ENCODE measurements at regions not wholly inside any gene's neighbourhood (a gene's known extent, or its start where the extent isn't known, plus 50 kb on each side); places are given as distances from the start of the nearest gene placed in this dataset.

DNA sequence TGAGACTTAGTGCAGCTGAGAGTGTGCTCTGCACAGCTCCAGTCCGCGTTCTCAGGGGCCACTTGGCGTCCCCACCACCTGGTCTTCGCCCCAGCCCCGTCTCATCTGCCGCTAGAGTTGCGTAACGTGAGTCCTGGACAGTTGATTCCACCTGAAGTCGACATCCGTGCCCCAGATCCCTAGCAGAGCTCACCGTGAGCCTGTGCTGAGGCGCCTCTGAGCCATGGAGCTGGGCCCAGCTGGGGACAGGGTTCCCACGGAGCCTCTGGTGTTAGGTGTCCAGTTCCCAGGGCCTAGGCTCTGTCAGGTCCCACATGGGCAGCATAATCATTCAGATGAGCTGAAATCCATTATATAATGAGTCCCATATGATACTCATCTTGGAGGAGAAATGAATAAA lies 147.1 kb upstream of the SOX1 start:
- TF ChIP-seq, protein P1, sequence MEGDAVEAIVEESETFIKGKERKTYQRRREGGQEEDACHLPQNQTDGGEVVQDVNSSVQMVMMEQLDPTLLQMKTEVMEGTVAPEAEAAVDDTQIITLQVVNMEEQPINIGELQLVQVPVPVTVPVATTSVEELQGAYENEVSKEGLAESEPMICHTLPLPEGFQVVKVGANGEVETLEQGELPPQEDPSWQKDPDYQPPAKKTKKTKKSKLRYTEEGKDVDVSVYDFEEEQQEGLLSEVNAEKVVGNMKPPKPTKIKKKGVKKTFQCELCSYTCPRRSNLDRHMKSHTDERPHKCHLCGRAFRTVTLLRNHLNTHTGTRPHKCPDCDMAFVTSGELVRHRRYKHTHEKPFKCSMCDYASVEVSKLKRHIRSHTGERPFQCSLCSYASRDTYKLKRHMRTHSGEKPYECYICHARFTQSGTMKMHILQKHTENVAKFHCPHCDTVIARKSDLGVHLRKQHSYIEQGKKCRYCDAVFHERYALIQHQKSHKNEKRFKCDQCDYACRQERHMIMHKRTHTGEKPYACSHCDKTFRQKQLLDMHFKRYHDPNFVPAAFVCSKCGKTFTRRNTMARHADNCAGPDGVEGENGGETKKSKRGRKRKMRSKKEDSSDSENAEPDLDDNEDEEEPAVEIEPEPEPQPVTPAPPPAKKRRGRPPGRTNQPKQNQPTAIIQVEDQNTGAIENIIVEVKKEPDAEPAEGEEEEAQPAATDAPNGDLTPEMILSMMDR (IDR thresholded peaks at IDR 0.05) = no peak
- TF ChIP-seq POLR2A (IDR thresholded peaks at IDR 0.05) = no peak
- no peak for TF ChIP-seq POLR2AphosphoS5 (IDR thresholded peaks at IDR 0.05)
- TF ChIP-seq EP300 (IDR thresholded peaks at IDR 0.05) = no peak
- 78% methylated on average over 8 of the region's 13 CpGs; no CpG with 5 or more reads in 1 of the 2 donors for WGBS, 2 donors (ENCODE audit: low coverage in 1 of 2)

DNA sequence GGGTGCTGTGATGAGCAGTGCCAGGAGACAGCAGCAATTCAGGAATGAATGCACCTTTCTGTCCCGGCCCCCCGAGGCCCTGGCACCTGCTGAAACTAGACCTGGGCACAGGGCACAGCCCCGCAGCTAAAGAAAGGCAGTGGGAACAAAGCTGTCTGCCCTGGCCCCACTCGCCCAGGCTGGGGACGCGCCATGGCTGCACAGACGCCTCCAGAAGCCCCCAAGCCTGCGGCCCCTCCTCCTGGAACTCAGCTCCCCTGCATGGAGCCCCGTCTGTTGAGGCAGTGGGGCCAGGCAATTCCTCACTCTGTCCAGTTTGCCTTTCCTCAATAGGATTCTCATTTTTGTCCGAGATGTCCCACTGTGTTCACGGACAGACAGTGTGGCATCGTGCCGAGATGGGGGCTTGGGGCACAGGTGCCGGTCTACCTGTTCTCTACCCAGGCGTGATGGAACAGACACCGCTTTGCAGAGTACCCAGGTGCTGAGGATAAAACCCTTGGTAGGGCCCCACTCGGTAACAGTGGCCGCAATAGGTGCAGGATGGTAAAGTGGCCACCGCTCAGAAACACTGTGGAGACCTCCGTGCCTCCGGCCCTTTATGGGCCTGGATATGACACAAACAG lies 146.5 kb upstream of the SOX1 start:
- Histone ChIP-seq H3K36me3 (no peaks in the 10 kb centered on the region), H3K4me1 (no peaks in the 10 kb centered on the region), H3K4me3 (no peak overlapping the region), H3K27me3 (peaks cover 52% of the 10 kb centered on the region), H3K27ac (no peak overlapping the region), H3K9me3 (no peaks in the 10 kb centered on the region)
- no peak for ATAC-seq
- WGBS, 2 donors (ENCODE audit: low coverage in 1 of 2) = 70 to 92% methylated on average over 2 to 5 of the region's 21 CpGs
- no peak for TF ChIP-seq POLR2A (IDR thresholded peaks at IDR 0.05)
- TF ChIP-seq POLR2AphosphoS5 (IDR thresholded peaks at IDR 0.05) = no peak

More for the DNA sequence above, 147.1 kb upstream of the SOX1 start:
- H3K4me1 ChIP-seq = no peaks in the 10 kb centered on the region
- no peak overlapping the region for H3K4me3 ChIP-seq
- no peaks in the 10 kb centered on the region for H3K9me3 ChIP-seq
- no peaks in the 10 kb centered on the region for H3K36me3 ChIP-seq
- H3K27ac ChIP-seq = no peak overlapping the region
- no peak for ATAC-seq
- H3K27me3 ChIP-seq = peaks cover 47% of the 10 kb centered on the region

DNA sequence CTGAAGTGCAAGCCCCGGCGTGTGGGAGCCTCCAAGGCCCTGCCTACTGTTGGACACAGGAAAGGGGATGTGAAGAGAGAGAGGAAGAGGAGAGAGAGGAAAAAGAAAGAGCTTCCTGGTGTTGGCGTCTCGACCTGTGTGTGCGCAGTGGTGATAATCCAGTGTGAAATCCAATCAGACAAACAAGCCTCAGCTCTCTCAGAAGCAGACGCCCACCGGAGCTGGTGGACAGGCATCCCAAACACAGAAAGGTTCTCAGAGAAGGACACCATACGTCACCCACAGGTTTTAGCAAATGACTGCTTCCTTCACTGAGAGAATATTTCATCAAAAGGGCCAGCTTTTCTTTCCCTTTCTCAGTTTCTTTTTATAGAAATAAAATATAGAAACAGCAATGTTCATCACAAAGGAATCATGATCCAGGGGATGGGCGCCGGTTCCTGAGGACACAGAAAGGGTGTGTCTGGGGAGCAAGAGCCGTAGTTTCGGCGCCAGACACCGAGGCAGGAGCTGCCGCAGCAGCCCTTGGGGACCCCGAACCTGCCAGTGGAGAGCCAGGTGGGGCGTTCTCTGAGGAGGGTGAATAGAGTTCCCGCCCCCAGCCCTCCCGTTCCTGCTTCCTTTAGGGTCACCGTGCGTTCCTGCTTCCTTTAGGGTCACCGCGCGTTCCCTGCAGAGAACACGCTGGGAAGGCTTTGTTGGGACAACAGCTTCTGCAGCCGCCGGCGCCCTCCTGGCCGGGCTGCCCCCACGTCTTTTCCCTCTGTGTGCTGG lies 145.8 kb upstream of the SOX1 start:
- no peak overlapping the region for H3K4me3 ChIP-seq
- H3K27ac ChIP-seq = no peak overlapping the region
- no peaks in the 10 kb centered on the region for H3K36me3 ChIP-seq
- H3K9me3 ChIP-seq = no peaks in the 10 kb centered on the region
- TF ChIP-seq POLR2AphosphoS5 (IDR thresholded peaks at IDR 0.05) (no peak), POLR2A (IDR thresholded peaks at IDR 0.05) (no peak)
- H3K27me3 ChIP-seq = peaks cover 53% of the 10 kb centered on the region
- no peaks in the 10 kb centered on the region for H3K4me1 ChIP-seq
- no peak for ATAC-seq
- WGBS, 2 donors (ENCODE audit: low coverage in 1 of 2) = 45 to 63% methylated on average over 10 to 18 of the region's 30 CpGs

DNA sequence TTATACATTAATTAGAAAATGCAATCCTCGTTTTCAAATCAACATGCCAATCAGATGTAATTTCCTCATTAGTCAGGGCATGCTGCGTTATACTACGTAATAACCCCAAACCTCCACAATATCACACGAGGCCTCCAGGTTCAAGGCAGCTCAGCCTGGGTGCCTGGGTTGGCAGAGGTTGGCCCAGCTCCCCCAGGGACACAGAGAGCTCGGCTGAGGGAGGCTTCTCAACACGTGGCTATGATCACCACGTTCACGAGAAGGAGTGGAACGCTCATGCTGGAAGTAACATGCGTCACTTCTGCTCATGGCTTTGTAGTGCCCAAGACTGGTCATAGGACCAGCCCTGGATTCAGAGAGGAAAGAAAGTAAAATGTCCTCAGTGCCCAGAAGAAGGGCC lies 144.9 kb upstream of the SOX1 start:
- no peak for TF ChIP-seq POLR2AphosphoS5 (IDR thresholded peaks at IDR 0.05)
- TF ChIP-seq POLR2A (IDR thresholded peaks at IDR 0.05) = no peak
- TF ChIP-seq, protein P1 (IDR thresholded peaks at IDR 0.05) = no peak
- TF ChIP-seq EP300 (IDR thresholded peaks at IDR 0.05) = no peak
- Histone ChIP-seq H3K4me1 (no peaks in the 10 kb centered on the region), H3K36me3 (no peaks in the 10 kb centered on the region), H3K4me3 (no peak overlapping the region), H3K27ac (no peak overlapping the region), H3K9me3 (no peaks in the 10 kb centered on the region), H3K27me3 (peaks cover 62% of the 10 kb centered on the region)
- no peak for ATAC-seq
- WGBS, 2 donors (ENCODE audit: low coverage in 1 of 2) = 82 to 93% methylated on average over 3 to 6 of the region's 10 CpGs

DNA sequence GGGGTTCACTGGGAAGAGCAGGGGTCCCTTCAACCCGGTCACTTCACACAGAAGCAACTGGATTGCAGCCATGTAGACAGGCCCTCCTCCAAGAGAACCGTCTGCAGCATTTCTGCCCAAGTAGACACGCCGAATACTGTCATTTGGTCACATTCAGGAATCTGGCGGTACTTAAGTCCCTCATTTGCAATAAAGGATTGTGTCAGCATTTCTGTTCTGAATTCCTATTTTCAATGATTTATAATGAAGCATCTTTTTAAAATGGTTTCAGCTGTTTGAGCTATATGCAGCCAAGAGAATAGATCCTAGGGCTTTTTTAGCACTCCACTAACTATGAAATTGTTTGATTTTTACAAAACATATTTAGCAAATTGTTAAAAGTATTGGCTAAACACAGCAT lies 143.5 kb upstream of the SOX1 start:
- Histone ChIP-seq H3K27me3 (peaks cover 66% of the 10 kb centered on the region), H3K27ac (no peak overlapping the region), H3K4me3 (no peak overlapping the region), H3K9me3 (no peaks in the 10 kb centered on the region), H3K36me3 (no peaks in the 10 kb centered on the region), H3K4me1 (no peaks in the 10 kb centered on the region)
- 80% methylated on average over 3 to 4 of the region's 5 CpGs for WGBS, 2 donors (ENCODE audit: low coverage in 1 of 2)
- ATAC-seq = no peak
- no peak for TF ChIP-seq POLR2A (IDR thresholded peaks at IDR 0.05)
- no peak for TF ChIP-seq EP300 (IDR thresholded peaks at IDR 0.05)
- no peak for TF ChIP-seq POLR2AphosphoS5 (IDR thresholded peaks at IDR 0.05)
- TF ChIP-seq, protein P1 (IDR thresholded peaks at IDR 0.05) = no peak

Measured in gastroesophageal sphincter (tissue), 4 donors.